ENCODE measurements at regions not wholly inside any gene's neighbourhood (a gene's known extent, or its start where the extent isn't known, plus 50 kb on each side); places are given as distances from the start of the nearest gene placed in this dataset.

DNA sequence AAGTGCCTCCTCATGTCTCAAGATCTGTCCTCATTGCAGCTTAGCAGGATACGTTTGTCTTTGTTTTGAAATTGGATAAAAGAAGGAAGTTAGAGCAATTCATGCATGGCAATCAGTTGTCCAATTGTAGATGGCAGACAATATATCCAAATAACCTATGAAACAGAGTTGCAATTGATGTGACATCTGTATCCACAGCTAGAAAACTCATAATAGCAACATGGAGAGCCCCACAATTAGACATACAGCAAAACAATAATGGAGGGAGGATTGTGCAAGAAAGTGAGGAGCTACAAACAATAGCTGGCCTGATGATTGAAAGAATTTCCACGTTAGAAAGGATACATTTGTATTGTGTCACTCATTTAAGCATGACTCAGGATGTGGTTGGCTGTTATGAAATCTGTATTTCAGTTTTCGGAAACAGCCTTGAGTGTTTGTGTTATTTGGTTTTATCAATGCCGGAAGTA is 132.0 kb downstream of the FAM174A start:
- Histone ChIP-seq H3K27me3 (replicated peaks in 1 of 2; ENCODE audit: control insufficient read depth in 2 of 2, insufficient read depth in 2 of 2, low read length in 1 of 2) (no peaks in the 10 kb centered on the region), H3K9me3 (replicated peaks; ENCODE audit: control insufficient read depth, insufficient read depth, low read length) (no peaks in the 10 kb centered on the region; the same call in 1 of the 3 replicates), H3K4me2 (ENCODE audit: control insufficient read depth, insufficient read depth) (no peak overlapping the region), H3K79me2 (ENCODE audit: control insufficient read depth, insufficient read depth, low read length) (no peaks in the 10 kb centered on the region), H3K4me1 (ENCODE audit: control insufficient read depth, insufficient read depth, low read length) (no peaks in the 10 kb centered on the region), H3K27ac (ENCODE audit: control insufficient read depth, insufficient read depth) (no peak overlapping the region), H3K9ac (ENCODE audit: control insufficient read depth, insufficient read depth, low read length) (no peak overlapping the region), H3K4me3 (no peak overlapping the region), H2AFZ (ENCODE audit: control insufficient read depth, low read depth, low read length) (peak overlapping the region; percentile 33; the same call in 1 of the 2 replicates), H3K36me3 (ENCODE audit: control insufficient read depth in 2 of 2, insufficient read depth in 2 of 2, low read length in 1 of 2) (no peaks in the 10 kb centered on the region), H4K20me1 (ENCODE audit: control insufficient read depth, insufficient read depth) (no peaks in the 10 kb centered on the region)
- TF ChIP-seq BHLHE40 (IDR thresholded peaks at IDR 0.05; ENCODE audit: borderline replicate concordance in 1 of 2, low read depth in 2 of 2, low read length in 1 of 2) = no peak
- TF ChIP-seq BMI1 (IDR thresholded peaks at IDR 0.05; ENCODE audit: borderline replicate concordance) = no peak
- TF ChIP-seq ZSCAN29 (IDR thresholded peaks at IDR 0.05) = no peak
- TF ChIP-seq CHD1 (IDR thresholded peaks at IDR 0.05; ENCODE audit: low read depth, low read length) = no peak
- no TSS peak for BruUV-seq (replicated peaks)
- WGBS (ENCODE audit: insufficient coverage, insufficient replicate concordance, low lambda C conversion rate, missing lambda C conversion rate) = 13% methylated on average over 4 of the region's 4 CpGs
- RAD21 ChIA-PET (ENCODE audit: unreplicated experiment) = no interaction called here
- POLR2A ChIA-PET = no interaction called here
- intact Hi-C loops (cut with micrococcal nuclease; ENCODE audit: unreplicated experiment) (no loop called here), in situ Hi-C loops (cut with MboI) (no loop called here)
- ATAC-seq (no peak), FAIRE-seq (peak; percentile 82), DNase-seq (ENCODE audit: low read depth, low spot score) (no peak)
- CTCF ChIA-PET = interaction anchor here (0.9 to 2.0 kb wide), 2 partner anchors 10 to 19 kb away, joined by 3 to 6 read pairs; no protein-coding TSS in a partner anchor
- SMC1A ChIA-PET (ENCODE audit: uncharacterized antibody, unreplicated experiment) = interaction anchor here (0.8 to 0.9 kb wide), 2 partner anchors 12 to 22 kb away, joined by 3 read pairs; no protein-coding TSS in a partner anchor

DNA sequence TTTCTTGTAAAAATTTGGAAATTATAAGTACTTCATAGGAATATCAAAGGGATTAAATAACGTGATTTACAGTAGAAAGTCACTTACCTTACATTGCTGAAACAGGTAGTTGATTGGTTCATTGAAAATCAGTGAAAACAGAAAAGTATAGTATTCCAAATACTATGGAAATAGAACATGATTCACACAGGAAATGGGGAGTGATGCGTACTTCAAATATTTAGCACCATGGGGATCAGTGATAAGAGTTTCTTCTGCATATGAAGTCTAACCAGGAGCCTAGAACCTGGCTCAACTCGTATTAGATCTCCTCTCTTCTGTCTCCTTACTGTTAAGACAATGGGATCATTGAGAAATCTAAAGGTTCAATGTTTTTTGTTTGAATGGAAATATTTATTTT is 133.3 kb downstream of the FAM174A start:
- POLR2A ChIA-PET = no interaction called here
- intact Hi-C loops (cut with micrococcal nuclease; ENCODE audit: unreplicated experiment) = no loop called here
- H3K4me3 ChIP-seq = no peak overlapping the region
- CTCF ChIA-PET = no interaction called here
- H3K79me2 ChIP-seq (ENCODE audit: control insufficient read depth, insufficient read depth, low read length) = no peaks in the 10 kb centered on the region
- no peak overlapping the region for H2AFZ ChIP-seq (ENCODE audit: control insufficient read depth, low read depth, low read length)
- no peaks in the 10 kb centered on the region for H3K4me1 ChIP-seq (ENCODE audit: control insufficient read depth, insufficient read depth, low read length)
- H3K9ac ChIP-seq (ENCODE audit: control insufficient read depth, insufficient read depth, low read length) = no peak overlapping the region
- H3K36me3 ChIP-seq (ENCODE audit: control insufficient read depth in 2 of 2, insufficient read depth in 2 of 2, low read length in 1 of 2) = no peaks in the 10 kb centered on the region
- in situ Hi-C loops (cut with MboI) = no loop called here
- no TSS peak for BruUV-seq (replicated peaks)
- WGBS (ENCODE audit: insufficient coverage, insufficient replicate concordance, low lambda C conversion rate, missing lambda C conversion rate) = 40% methylated on average over 3 of the region's 3 CpGs
- no peak overlapping the region for H3K4me2 ChIP-seq (ENCODE audit: control insufficient read depth, insufficient read depth)
- TF ChIP-seq, protein P1, sequence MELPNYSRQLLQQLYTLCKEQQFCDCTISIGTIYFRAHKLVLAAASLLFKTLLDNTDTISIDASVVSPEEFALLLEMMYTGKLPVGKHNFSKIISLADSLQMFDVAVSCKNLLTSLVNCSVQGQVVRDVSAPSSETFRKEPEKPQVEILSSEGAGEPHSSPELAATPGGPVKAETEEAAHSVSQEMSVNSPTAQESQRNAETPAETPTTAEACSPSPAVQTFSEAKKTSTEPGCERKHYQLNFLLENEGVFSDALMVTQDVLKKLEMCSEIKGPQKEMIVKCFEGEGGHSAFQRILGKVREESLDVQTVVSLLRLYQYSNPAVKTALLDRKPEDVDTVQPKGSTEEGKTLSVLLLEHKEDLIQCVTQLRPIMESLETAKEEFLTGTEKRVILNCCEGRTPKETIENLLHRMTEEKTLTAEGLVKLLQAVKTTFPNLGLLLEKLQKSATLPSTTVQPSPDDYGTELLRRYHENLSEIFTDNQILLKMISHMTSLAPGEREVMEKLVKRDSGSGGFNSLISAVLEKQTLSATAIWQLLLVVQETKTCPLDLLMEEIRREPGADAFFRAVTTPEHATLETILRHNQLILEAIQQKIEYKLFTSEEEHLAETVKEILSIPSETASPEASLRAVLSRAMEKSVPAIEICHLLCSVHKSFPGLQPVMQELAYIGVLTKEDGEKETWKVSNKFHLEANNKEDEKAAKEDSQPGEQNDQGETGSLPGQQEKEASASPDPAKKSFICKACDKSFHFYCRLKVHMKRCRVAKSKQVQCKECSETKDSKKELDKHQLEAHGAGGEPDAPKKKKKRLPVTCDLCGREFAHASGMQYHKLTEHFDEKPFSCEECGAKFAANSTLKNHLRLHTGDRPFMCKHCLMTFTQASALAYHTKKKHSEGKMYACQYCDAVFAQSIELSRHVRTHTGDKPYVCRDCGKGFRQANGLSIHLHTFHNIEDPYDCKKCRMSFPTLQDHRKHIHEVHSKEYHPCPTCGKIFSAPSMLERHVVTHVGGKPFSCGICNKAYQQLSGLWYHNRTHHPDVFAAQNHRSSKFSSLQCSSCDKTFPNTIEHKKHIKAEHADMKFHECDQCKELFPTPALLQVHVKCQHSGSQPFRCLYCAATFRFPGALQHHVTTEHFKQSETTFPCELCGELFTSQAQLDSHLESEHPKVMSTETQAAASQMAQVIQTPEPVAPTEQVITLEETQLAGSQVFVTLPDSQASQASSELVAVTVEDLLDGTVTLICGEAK (IDR thresholded peaks at IDR 0.05; ENCODE audit: borderline replicate concordance) = no peak
- TF ChIP-seq HDGF (IDR thresholded peaks at IDR 0.05) (no peak), SMAD5 (IDR thresholded peaks at IDR 0.05; ENCODE audit: low read depth) (no peak), DPF2 (IDR thresholded peaks at IDR 0.05) (no peak), YBX1 (IDR thresholded peaks at IDR 0.05) (no peak), WRNIP1 (IDR thresholded peaks at IDR 0.05; ENCODE audit: borderline replicate concordance, low read depth, low read length) (no peak), JUND (IDR thresholded peaks at IDR 0.05; ENCODE audit: low read depth, low read length) (no peak)
- TF ChIP-seq, protein P2, sequence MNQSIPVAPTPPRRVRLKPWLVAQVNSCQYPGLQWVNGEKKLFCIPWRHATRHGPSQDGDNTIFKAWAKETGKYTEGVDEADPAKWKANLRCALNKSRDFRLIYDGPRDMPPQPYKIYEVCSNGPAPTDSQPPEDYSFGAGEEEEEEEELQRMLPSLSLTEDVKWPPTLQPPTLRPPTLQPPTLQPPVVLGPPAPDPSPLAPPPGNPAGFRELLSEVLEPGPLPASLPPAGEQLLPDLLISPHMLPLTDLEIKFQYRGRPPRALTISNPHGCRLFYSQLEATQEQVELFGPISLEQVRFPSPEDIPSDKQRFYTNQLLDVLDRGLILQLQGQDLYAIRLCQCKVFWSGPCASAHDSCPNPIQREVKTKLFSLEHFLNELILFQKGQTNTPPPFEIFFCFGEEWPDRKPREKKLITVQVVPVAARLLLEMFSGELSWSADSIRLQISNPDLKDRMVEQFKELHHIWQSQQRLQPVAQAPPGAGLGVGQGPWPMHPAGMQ (IDR thresholded peaks at IDR 0.05; ENCODE audit: borderline replicate concordance) = no peak
- H3K27me3 ChIP-seq (replicated peaks in 1 of 2; ENCODE audit: control insufficient read depth in 2 of 2, insufficient read depth in 2 of 2, low read length in 1 of 2) = no peaks in the 10 kb centered on the region
- no peak overlapping the region for H3K27ac ChIP-seq (ENCODE audit: control insufficient read depth, insufficient read depth)
- FAIRE-seq (no peak), ATAC-seq (no peak), DNase-seq (ENCODE audit: low read depth, low spot score) (no peak)
- RAD21 ChIA-PET (ENCODE audit: unreplicated experiment) = no interaction called here
- no peaks in the 10 kb centered on the region; the same call in 1 of the 3 replicates for H3K9me3 ChIP-seq (replicated peaks; ENCODE audit: control insufficient read depth, insufficient read depth, low read length)
- no peaks in the 10 kb centered on the region for H4K20me1 ChIP-seq (ENCODE audit: control insufficient read depth, insufficient read depth)
- SMC1A ChIA-PET (ENCODE audit: uncharacterized antibody, unreplicated experiment) = interaction anchor here (1.0 to 1.6 kb wide), 2 partner anchors 10 to 30 kb away, joined by 3 to 4 read pairs; no protein-coding TSS in a partner anchor
